GM06990 (cell line): ENCODE measurements at regions not wholly inside any gene's neighbourhood (a gene's known extent, or its start where the extent isn't known, plus 50 kb on each side); places are given as distances from the start of the nearest gene placed in this dataset.

Experiments used
- DNase-seq: peaks from one replicate; pipeline ENCODE4 v3.0.0-alpha.2; 2011; ENCODE audit not compliant: insufficient read length; ENCODE audit errors: extremely low read depth
- H3K27me3 ChIP-seq: replicated peaks from 2 replicates; pipeline ENCODE4 v1.6.0; 2011; ENCODE audit warnings: low read length; ENCODE audit not compliant: control insufficient read depth, insufficient read depth
- H3K36me3 ChIP-seq: 2 replicates; pipeline ENCODE4 v1.5.1; 2011; ENCODE audit warnings: low read length; ENCODE audit not compliant: control insufficient read depth, insufficient read depth
- H3K4me3 ChIP-seq: replicated peaks from 2 replicates; pipeline ENCODE4 v1.5.1; 2011; ENCODE audit warnings: low read depth, mild to moderate bottlenecking, control low read depth, low read length
- CTCF ChIP-seq: IDR thresholded peaks from 2 replicates; pipeline ENCODE4 v1.5.1; 2011; ENCODE audit warnings: low read length, control low read depth, mild to moderate bottlenecking, inconsistent platforms; ENCODE audit not compliant: insufficient read depth, poor library complexity, severe bottlenecking

GRCh38 chr7:13225068-13225467, 537.6 kb downstream of the ARL4A start:
- DNase-seq: no peak
- Histone ChIP-seq H3K4me3 (no peak overlapping the region), H3K27me3 (no peaks in the 10 kb centered on the region), H3K36me3 (no peaks in the 10 kb centered on the region)
- no peak for TF ChIP-seq CTCF

- TF ChIP-seq CTCF: no peak
- Histone ChIP-seq H3K27me3 (no peaks in the 10 kb centered on the region), H3K36me3 (no peaks in the 10 kb centered on the region), H3K4me3 (no peak overlapping the region)
- DNase-seq: no peak
Measured at GRCh38 chr7:13226385-13226784, 539.0 kb downstream of the ARL4A start.

- DNase-seq: no peak
- no peak for TF ChIP-seq CTCF
Measured at GRCh38 chr7:13231216-13231615, 543.8 kb downstream of the ARL4A start.

GRCh38 chr7:13235436-13235835, 548.0 kb downstream of the ARL4A start:
- Histone ChIP-seq H3K4me3 (no peak overlapping the region), H3K27me3 (no peaks in the 10 kb centered on the region), H3K36me3 (no peaks in the 10 kb centered on the region)
- no peak for DNase-seq
- TF ChIP-seq CTCF: no peak

More at GRCh38 chr7:13231216-13231615, 543.8 kb downstream of the ARL4A start:
- Histone ChIP-seq H3K27me3 (no peaks in the 10 kb centered on the region), H3K4me3 (no peak overlapping the region), H3K36me3 (no peaks in the 10 kb centered on the region)

DNA sequence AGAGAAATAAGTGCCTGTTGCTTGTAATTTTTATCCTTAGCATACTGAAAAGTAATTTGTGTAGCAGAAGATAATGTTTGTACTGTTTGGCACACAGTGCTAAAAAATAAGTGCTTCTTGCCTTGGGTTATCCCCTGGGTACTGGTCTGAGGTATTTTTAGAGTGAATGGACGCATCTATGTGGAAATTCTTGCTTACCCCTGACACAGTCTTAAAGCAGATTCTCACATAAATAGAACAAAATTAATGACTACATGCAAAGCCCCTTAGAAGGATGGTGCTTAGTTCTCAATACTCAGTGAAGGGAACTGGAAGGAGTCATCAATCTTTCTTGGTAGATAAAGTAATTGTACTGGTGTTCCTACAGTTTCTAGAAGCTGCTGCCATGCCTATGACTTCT, 548.6 kb downstream of the ARL4A start:
- TF ChIP-seq CTCF: no peak
- DNase-seq: no peak
- Histone ChIP-seq H3K27me3 (no peaks in the 10 kb centered on the region), H3K4me3 (no peak overlapping the region), H3K36me3 (no peaks in the 10 kb centered on the region)

- Histone ChIP-seq H3K4me3 (no peak overlapping the region), H3K27me3 (no peaks in the 10 kb centered on the region), H3K36me3 (no peaks in the 10 kb centered on the region)
- no peak for TF ChIP-seq CTCF
- DNase-seq: no peak
Measured at GRCh38 chr7:13240349-13240748, 552.9 kb downstream of the ARL4A start.
